ENCODE measurements at regions not wholly inside any gene's neighbourhood (a gene's known extent, or its start where the extent isn't known, plus 50 kb on each side); places are given as distances from the start of the nearest gene placed in this dataset.

GRCh38 chr13:63117710-63118109 lies 1702.1 kb upstream of the PCDH20 start (continued):
- TF ChIP-seq EZH2 (IDR thresholded peaks at IDR 0.05): no peak

- ChIA-PET POLR2A (no interaction called here), RAD21 (ENCODE audit: low non-redundant PET in 1 of 2, low total read pairs in 2 of 2, uncharacterized antibody in 2 of 2, unreplicated experiment in 2 of 2) (no interaction called here), CTCF (no interaction called here)
- Histone ChIP-seq H3K4me3 (replicated peaks in 1 of 2; ENCODE audit: low read depth in 1 of 2, low read length in 2 of 2) (no peak overlapping the region), H3K4me1 (ENCODE audit: control insufficient read depth in 1 of 2, insufficient read depth in 2 of 2, low read length in 2 of 2) (no peaks in the 10 kb centered on the region), H3K9me2 (ENCODE audit: insufficient read depth) (no peaks in the 10 kb centered on the region), H3K27me3 (ENCODE audit: insufficient read depth, low read length) (no peaks in the 10 kb centered on the region), H4K20me1 (ENCODE audit: insufficient read depth) (no peaks in the 10 kb centered on the region), H3K4me2 (ENCODE audit: low read length) (no peak overlapping the region), H3K9me3 (ENCODE audit: control insufficient read depth in 1 of 2, insufficient read depth in 1 of 2, low read depth in 1 of 2, low read length in 2 of 2) (no peaks in the 10 kb centered on the region), H3K9ac (ENCODE audit: low read length) (no peak overlapping the region), H3K27ac (ENCODE audit: low read depth, low read length) (no peak overlapping the region), H3K36me3 (ENCODE audit: control insufficient read depth in 1 of 2, insufficient read depth in 2 of 2, low read length in 2 of 2) (no peaks in the 10 kb centered on the region), H2AFZ (ENCODE audit: low read depth, low read length, poor library complexity, severe bottlenecking) (no peak overlapping the region), H3K79me2 (ENCODE audit: insufficient read depth, low read length) (no peaks in the 10 kb centered on the region)
- no peak for DNase-seq (ENCODE audit: low read depth, low spot score)
- intact Hi-C loops (cut with micrococcal nuclease): no loop called here
- TF ChIP-seq SIN3A (IDR thresholded peaks at IDR 0.05; ENCODE audit: low read depth): no peak
- TF ChIP-seq EGR1 (IDR thresholded peaks at IDR 0.05; ENCODE audit: low read depth): no peak
- TF ChIP-seq REST (IDR thresholded peaks at IDR 0.05; ENCODE audit: low read depth): no peak
- TF ChIP-seq ZNF274 (IDR thresholded peaks at IDR 0.05; ENCODE audit: low read depth, low read length): no peak
- TF ChIP-seq JUND (IDR thresholded peaks at IDR 0.05): no peak
- TF ChIP-seq FOSL1 (IDR thresholded peaks at IDR 0.05; ENCODE audit: low read depth): no peak
- no peak for TF ChIP-seq EZH2 (IDR thresholded peaks at IDR 0.05)
- no peak for TF ChIP-seq ATF3 (IDR thresholded peaks at IDR 0.05)
- no peak for TF ChIP-seq YY1 (IDR thresholded peaks at IDR 0.05; ENCODE audit: extremely low read depth, insufficient replicate concordance, low read depth, low read length)
- TF ChIP-seq POLR2AphosphoS5 (IDR thresholded peaks at IDR 0.05; ENCODE audit: low read depth, low read length): no peak
- no peak for TF ChIP-seq SRF (IDR thresholded peaks at IDR 0.05; ENCODE audit: low read depth)
- no peak for TF ChIP-seq SP1 (IDR thresholded peaks at IDR 0.05; ENCODE audit: low read depth)
- no peak for TF ChIP-seq EZH2phosphoT487 (IDR thresholded peaks at IDR 0.05; ENCODE audit: borderline replicate concordance)
- ATAC-seq: no peak
- BruUV-seq (replicated peaks): no TSS peak
Observed at GRCh38 chr13:63112799-63113395, 1697.2 kb upstream of the PCDH20 start.

Measured in HCT116 (cell line).